IPS-11a (cell line): ENCODE measurements at regions not wholly inside any gene's neighbourhood (a gene's known extent, or its start where the extent isn't known, plus 50 kb on each side); places are given as distances from the start of the nearest gene placed in this dataset.

Experiments
- H3K4me3 ChIP-seq: one replicate; pipeline ENCODE4 v1.5.1; 2013; ENCODE audit warnings: low read depth, low read length, control low read depth

DNA sequence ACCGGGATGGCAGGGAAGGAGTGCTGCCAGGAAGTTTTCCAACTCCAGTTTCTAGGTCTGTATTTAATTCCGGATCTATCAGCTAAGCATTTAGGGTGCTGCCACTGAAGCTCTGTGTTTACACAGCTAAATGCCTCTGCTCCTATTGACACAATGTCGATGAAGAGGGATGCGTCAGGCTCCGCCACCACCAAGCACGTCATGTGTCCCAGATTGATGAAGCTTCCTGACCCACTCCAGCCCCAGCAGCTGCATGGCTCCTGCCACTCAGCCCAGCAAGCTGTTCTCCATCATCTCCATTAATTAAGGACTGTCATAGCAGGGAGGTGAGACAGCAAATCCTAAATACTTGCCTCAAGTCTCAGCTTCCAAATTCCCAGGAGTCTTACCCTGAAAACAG lies 435.2 kb upstream of the ZNF507 start:
- H3K4me3 ChIP-seq, result no peak overlapping the region

DNA sequence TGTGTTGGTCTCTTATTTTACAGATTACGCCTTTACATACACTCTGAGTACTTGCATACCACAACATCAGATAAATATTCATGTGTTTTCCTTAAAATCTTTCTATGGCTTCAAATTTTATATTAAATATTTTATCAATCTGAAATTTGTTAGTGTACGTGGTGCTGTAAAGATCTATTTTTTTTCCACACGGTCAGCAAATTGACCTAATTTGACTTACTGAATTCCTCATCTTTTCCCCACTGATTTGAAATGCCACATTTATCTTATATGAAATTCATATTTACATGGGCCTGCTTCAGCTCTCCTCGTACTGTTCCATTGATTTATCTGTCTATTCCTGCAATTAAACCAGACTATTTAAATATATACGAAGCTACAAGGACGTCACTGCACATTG lies 433.8 kb upstream of the ZNF507 start:
- no peak overlapping the region for H3K4me3 ChIP-seq

DNA sequence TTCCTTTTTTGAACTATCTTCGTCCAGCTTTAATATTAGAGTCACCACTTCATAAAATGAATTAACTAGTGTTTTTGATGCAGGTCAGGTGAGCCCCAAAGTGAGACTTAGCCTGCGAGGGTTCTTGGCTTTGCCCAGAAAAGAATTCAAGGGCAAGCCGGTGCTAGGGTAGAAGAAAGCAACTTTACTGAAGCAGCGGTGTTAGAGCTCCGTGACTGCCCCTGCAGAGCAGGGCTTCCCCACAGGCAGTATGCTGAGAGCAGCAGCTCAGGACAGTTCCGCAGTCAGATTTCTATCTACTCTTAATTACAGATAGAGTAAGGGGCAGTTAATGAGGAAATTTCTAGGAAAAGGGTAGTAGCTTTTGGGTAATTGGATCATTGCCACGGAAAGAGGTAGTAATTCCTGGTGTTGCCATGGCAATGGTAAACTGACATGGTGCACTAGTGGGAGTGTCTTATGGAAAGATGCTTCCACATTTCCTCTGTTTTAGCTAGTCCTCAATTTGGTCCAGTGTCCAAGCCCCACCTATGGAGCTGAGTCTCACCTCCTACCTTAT lies 432.2 kb upstream of the ZNF507 start:
- H3K4me3 ChIP-seq, result no peak overlapping the region

DNA sequence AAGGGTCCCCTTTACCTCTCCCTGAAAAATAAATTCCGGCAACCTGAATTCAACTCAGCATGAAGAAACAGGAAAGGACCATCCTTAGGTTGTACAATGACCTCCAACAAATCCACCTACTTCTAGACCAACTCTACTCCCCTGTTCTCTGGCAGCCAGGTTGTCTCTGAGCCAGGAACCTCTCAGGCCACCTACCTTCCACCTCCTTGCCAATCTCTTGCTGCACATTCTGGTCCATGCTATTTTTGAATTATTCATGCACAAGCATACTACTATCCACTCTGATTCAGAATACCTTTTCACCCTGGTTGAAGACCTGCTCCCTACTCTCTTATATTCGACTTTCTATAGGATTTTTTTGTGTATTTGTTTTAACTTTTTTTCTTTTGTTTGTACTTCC lies 415.0 kb upstream of the ZNF507 start:
- H3K4me3 ChIP-seq, result no peak overlapping the region

DNA sequence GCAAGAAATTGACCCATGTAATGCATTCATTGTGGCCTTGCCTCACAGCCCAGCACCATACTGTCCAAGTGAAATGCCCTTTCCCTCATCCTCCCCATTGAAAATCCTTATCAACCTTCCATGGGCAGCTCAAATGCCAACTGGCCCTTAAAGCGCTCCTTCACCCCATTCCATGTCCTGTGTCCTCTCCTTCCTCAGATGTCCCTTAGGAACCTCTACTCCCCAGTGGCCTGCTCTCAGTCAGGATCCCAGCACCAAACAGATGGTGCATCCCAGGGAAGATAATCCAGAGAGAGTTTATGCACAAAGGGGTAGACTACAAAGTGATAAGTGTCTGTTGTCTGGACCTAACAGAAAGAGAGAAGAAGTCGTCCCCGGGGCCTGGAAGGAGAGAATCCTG lies 407.4 kb upstream of the ZNF507 start:
- H3K4me3 ChIP-seq, result no peak overlapping the region

DNA sequence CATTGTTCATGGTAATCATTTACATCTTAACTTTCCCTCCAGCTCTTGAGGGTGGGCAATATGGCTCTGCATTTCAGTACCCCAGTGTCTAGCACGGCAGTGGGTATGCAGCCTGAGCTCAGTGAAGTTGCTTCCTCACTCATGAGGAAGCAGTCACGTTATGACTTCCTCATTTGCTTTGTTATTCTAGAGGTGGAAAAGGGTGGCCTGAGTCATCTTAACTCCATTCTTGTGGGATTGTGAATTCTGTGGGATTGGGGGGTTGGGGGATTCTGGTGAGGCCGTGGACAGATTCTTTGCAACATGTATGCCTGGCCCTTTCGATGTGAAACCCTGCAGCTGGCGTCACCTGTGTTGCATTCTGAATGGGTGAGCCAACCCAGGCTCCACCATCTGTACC lies 406.7 kb upstream of the ZNF507 start:
- no peak overlapping the region for H3K4me3 ChIP-seq

DNA sequence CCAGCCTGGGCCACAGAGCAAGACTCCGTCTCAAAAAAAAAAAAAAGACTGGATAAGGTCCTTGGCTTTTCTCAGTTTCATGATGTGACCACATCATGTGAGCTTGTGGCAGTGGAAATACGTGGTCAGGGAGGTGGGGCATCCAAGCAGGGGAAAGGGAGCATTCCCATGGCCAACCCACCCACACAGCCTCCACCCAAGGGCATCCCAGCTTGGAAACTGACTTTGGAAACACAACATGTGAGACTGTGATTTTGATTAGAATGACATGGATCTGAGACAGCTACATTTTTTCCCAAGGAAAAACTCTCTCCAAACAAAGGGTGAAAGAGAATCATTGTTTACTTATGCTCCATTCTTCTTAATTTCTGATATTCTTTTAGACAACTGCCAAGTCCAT lies 405.0 kb upstream of the ZNF507 start:
- H3K4me3 ChIP-seq, result no peak overlapping the region

DNA sequence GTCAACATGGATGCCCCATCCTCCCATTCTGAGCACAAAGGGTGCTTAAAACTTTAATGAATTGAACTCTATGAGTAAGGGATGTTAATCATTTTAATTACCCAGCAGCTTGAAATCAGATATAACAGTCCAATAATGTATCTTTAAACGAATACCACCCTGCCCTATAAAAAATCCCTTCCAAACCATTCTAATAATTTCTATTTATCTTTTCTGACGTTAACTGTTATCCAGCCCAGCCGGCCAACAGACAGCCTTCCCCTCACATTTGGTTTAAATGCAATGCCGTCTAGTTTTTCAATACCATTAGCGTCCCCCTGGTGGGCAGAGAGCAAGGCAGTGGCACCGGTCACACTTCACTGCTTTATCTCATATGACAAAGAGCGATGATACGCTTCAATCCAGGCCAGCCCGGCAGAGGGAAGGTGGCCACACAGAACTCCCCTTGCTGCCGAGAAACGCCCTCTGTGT lies 402.2 kb upstream of the ZNF507 start:
- H3K4me3 ChIP-seq, result no peak overlapping the region

GRCh38 chr19:31943778-31944177 lies 401.6 kb upstream of the ZNF507 start:
- no peak overlapping the region for H3K4me3 ChIP-seq

- no peak overlapping the region for H3K4me3 ChIP-seq
These were observed 401.1 kb upstream of the ZNF507 start for GRCh38 chr19:31944326-31944725.

DNA sequence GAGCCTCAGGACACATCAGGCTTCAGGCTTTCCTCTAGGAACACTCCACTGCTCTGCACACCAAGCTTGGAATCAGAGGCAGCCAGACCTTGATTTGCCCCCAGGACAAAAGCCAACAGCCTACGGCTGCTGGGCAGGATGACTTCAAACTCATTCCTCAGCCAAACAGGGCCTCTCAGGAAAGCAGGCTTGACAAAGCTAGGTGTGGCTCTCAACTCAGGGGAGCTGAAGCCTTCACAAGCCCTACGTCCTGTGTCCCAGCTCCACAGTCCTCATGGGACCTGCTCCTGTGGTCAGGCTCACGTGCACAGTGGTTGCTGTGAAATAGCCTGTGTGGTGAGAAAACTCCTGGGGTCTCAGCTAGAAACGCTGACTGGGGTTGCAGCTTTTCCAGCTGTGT lies 398.9 kb upstream of the ZNF507 start:
- H3K4me3 ChIP-seq, result no peak overlapping the region

DNA sequence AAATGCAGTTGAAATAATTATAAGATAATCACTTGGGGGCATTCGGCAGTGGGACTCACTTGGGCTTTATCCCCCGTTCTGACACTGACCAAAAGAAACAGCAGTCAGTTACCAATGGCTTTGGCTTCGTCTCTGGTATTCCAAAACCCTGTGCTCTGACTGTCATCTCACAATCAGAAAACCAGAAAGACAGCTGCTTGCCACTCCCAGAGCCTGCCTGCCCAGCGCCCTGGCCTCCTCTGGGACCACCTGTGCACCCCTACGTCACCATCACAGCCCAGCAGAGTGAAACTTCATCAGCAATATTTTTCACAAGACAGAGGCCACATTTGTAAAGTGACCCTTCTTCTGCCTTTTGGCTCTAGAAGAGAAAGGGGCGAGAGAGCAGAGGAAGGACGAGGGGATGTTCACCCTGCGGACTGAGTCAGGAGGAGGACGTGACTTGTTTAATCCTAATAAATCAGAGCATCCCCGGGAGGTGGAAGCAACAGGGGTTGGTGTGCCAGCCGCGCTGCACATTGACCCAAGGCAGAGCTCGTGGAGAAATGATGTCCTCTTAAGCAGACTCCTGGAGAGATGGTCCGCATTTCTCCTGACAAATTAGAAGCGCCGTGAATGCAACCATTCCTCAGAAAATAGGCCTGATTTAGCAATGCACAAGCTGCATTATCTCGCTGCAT lies 397.8 kb upstream of the ZNF507 start:
- no peak overlapping the region for H3K4me3 ChIP-seq

DNA sequence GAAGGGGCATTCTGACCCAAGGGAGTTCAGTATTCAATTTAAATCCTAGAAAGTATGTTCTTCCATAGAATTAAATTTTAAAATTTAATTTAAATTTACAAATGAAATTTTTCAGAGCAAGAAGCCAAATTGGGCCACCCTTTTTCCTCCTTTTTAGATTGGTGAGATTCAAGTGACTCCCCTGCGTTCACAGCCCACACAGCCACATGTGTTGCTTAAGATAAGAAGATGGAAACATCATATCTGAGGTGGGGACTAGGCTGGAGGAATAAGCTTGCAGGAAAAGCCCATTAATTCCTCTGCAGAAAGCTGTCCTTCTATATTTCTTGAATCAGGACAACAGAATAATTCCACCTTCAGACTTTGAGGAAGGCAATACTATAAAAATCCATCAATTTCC lies 392.7 kb upstream of the ZNF507 start:
- no peak overlapping the region for H3K4me3 ChIP-seq

DNA sequence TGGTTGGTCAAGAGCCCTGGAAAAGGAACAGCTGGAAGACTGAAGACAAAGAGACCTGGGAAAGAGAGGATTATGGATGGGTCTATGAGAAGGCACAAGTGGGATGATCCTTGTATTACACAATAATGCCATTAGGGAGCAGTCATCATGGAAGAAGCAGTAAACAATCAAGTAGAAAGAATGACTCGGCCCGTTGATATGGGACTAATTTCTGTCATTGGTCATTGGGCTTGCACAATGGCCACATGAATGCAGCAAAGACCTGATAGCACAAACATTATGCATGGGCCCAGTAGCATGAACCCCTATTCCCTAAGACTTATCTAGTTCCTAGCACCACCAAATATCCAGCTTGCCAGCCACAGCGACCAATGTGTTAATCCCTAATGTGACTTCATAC lies 390.3 kb upstream of the ZNF507 start:
- no peak overlapping the region for H3K4me3 ChIP-seq

DNA sequence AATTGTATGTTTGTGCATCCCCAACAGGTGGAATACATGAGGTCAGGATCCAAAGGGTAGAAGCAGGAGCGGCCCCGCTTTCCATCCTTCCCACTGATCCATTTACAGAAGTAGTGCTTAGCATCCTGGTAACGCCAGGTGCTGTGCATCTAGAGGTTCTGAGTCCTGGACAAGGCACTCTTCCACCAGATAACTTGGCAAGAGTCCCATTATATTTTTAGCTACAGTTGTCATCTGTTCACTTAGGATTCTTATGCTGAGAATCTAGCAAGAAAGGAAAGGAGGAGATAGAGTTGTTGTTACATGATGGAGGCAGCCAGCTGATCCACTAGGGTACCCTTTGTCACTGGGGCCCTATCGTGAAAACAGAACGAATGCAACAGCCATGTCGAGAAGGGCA lies 389.5 kb upstream of the ZNF507 start:
- no peak overlapping the region for H3K4me3 ChIP-seq

DNA sequence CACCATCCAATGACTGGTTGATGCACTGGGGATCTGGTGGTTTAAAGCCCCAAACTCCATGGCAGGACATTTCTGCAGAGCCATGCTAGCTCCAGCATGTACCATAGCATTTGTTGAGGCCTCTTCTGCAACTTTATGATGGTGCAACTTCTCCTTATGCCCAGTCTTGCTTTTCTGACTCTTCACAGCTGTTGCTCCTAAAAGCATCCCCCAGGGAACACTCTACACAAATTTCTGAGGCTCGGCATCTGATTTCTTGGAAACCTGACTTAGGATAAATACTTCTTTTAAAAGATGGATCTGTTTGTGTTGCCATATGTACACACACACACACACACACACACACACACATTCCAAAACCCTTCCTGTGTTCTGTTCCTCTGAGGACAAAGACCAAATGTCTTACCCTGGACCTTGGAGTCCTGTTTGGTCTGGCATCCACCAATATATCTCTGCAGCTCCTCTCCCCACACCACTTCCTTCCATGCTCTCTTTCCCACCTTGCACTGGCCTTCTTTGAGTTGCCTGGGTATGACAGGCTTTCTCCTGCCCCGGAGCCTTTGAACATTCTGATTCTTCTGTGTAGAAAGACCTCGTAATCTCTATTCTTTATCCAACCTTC lies 388.5 kb upstream of the ZNF507 start:
- H3K4me3 ChIP-seq, result no peak overlapping the region

- no peak overlapping the region for H3K4me3 ChIP-seq
These were observed 387.7 kb upstream of the ZNF507 start for GRCh38 chr19:31957711-31958110.

DNA sequence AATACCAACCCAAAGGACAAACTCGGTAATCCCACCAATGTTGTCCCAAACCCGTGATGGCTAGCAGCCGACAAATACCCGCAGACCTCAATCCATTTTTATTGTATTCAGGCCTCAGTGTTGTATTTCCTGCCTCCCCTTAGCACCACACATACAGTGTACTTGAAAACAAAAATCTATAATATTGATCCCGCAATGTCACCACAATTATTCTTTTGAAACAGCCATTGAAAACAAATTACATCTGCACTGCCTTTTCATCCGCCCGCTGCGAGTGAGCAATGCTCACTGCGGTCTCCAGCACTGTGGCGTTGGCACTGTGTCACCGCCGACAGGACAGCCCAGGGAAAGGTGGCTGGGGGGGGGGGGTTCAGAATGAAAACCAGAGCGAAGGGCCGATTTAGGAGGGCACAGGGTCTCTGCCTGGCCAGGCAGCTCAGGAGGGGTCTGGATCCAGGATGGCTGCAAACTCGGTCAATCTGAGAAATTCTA lies 385.8 kb upstream of the ZNF507 start:
- no peak overlapping the region for H3K4me3 ChIP-seq

- no peak overlapping the region for H3K4me3 ChIP-seq
These were observed 384.9 kb upstream of the ZNF507 start for GRCh38 chr19:31960474-31960873.

- no peak overlapping the region for H3K4me3 ChIP-seq
These were observed 384.2 kb upstream of the ZNF507 start for GRCh38 chr19:31961191-31961590.

- no peak overlapping the region for H3K4me3 ChIP-seq
These were observed 383.7 kb upstream of the ZNF507 start for GRCh38 chr19:31961667-31962066.

DNA sequence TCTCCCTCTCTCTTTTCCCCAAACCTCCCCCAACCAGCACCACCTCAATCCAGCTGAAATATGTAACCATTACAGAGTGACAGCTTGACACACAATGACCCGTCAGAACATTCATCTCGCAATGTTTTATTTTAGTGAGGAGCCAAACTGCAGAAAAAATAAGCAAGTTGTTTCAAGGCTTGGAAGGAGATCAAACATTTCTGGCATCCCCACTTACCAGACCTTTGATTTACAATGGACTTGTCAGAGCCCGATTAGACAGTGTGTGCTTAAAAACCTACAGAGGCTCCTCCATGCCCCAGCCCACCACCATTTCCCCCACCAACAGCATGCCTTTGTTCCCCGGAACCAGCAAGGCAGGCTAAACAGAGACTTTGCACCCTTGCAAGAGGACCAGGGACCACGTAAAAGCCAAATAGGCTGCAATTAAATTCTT lies 382.8 kb upstream of the ZNF507 start:
- H3K4me3 ChIP-seq, result no peak overlapping the region
